MM.1S (cell line): ENCODE measurements at regions not wholly inside any gene's neighbourhood (a gene's known extent, or its start where the extent isn't known, plus 50 kb on each side); places are given as distances from the start of the nearest gene placed in this dataset.

ENCODE experiments used
- EZH2 ChIP-seq: fragments of 300-600 bp; sonication (generic); optimal IDR thresholded peaks from 2 replicates; pipeline ENCODE3; 2017; ENCODE audit warnings: low read depth, mild to moderate bottlenecking, antibody characterized with exemption, low read length, mixed read lengths
- EZH2phosphoT487 ChIP-seq: fragments of 300-600 bp; sonication (generic); IDR thresholded peaks from 2 replicates; pipeline ENCODE4 v1.6.1; 2018; ENCODE audit warnings: antibody characterized with exemption, low read length
- TF ChIP-seq, protein P1 (sequence below): fragments of 300-600 bp; sonication (generic); IDR thresholded peaks from 2 replicates; pipeline ENCODE4 v1.5.1; 2016; ENCODE audit warnings: antibody characterized with exemption, low read length, mixed read lengths

DNA sequence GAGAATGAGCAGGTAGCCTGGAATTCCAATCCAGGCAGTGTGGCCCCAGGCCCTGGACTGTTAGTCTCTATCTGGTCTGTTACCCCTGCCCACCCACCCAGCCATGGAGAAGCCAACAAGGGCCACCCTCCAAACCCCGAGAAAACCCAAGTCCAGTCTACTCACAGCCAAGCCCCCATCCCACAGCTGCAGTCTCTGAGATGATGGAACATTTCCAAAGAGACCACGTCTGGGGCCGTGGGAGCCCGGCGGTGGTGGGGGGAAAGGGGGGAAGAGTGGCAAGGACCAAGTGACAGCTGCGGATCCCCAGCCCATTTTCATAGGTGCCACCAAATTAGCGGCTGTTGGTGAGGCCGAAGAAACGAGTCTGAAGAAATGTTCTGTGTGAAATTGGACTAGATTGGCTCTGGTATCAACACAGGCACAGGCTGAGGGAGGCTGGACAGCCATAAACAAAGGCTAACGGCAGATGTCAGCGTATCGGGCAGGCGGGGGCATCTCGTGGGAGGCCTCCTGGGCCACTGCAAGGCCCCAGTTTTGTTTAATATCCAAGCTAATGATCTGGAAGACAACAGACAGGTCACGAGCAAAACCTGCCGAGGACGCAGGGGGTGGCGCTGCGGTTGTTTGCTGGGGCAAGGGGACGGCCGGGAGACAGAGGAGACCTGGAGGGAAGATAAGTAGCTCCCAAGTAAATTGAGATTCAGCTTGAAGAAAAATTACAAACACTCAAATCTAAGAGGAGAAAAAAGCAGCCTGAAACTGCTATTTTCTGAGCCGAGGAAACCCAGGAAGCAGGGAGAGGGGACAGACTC, 53.4 kb downstream of the RBFOX3 start:
- TF ChIP-seq, protein P1, sequence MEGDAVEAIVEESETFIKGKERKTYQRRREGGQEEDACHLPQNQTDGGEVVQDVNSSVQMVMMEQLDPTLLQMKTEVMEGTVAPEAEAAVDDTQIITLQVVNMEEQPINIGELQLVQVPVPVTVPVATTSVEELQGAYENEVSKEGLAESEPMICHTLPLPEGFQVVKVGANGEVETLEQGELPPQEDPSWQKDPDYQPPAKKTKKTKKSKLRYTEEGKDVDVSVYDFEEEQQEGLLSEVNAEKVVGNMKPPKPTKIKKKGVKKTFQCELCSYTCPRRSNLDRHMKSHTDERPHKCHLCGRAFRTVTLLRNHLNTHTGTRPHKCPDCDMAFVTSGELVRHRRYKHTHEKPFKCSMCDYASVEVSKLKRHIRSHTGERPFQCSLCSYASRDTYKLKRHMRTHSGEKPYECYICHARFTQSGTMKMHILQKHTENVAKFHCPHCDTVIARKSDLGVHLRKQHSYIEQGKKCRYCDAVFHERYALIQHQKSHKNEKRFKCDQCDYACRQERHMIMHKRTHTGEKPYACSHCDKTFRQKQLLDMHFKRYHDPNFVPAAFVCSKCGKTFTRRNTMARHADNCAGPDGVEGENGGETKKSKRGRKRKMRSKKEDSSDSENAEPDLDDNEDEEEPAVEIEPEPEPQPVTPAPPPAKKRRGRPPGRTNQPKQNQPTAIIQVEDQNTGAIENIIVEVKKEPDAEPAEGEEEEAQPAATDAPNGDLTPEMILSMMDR: no peak
- no peak for TF ChIP-seq EZH2phosphoT487
- TF ChIP-seq EZH2: no peak
